ENCODE measurements at regions not wholly inside any gene's neighbourhood (a gene's known extent, or its start where the extent isn't known, plus 50 kb on each side); places are given as distances from the start of the nearest gene placed in this dataset.

DNA sequence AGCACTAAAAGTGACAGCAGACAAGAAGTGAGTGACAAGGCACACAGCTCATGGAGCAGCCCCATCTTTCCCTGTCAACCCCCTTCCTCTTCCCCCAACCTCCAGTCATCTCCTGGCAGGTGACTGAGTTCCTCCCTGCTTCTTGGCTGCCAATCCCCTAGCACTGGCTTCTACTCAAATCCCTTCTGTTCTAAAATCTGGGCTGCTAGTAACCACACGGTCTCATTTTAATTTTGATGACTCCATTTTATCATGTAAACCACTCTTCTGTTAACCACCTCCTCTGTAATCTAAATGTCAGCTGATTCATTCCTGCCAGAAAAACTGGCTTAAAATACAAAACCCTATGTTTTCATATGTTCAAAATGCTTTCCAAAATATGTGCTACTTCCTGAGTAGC, 419.8 kb upstream of the MON1B start:
- Histone ChIP-seq H3K4me1 (ENCODE audit: insufficient read depth) (no peaks in the 10 kb centered on the region), H3K27me3 (no peaks in the 10 kb centered on the region), H3K4me3 (no peak overlapping the region), H3K27ac (no peak overlapping the region), H3K9me2 (replicated peaks; ENCODE audit: insufficient read depth) (no peaks in the 10 kb centered on the region), H3K79me2 (no peaks in the 10 kb centered on the region), H3K4me2 (no peak overlapping the region), H3K9me3 (ENCODE audit: low read depth) (no peaks in the 10 kb centered on the region), H4K20me1 (ENCODE audit: insufficient read depth, poor library complexity, severe bottlenecking) (no peaks in the 10 kb centered on the region), H2AFZ (no peak overlapping the region), H3K36me3 (replicated peaks; ENCODE audit: insufficient read depth, low read depth) (no peaks in the 10 kb centered on the region)
- WGBS (ENCODE audit: low lambda C conversion rate, missing lambda C conversion rate): 85% methylated on average over 1 of the region's 1 CpG
- TF ChIP-seq EZH2 (IDR thresholded peaks at IDR 0.05; ENCODE audit: borderline replicate concordance) (no peak), EZH2phosphoT487 (IDR thresholded peaks at IDR 0.05; ENCODE audit: low read depth, severe bottlenecking, unreplicated experiment) (no peak)
- TF ChIP-seq, protein P1, sequence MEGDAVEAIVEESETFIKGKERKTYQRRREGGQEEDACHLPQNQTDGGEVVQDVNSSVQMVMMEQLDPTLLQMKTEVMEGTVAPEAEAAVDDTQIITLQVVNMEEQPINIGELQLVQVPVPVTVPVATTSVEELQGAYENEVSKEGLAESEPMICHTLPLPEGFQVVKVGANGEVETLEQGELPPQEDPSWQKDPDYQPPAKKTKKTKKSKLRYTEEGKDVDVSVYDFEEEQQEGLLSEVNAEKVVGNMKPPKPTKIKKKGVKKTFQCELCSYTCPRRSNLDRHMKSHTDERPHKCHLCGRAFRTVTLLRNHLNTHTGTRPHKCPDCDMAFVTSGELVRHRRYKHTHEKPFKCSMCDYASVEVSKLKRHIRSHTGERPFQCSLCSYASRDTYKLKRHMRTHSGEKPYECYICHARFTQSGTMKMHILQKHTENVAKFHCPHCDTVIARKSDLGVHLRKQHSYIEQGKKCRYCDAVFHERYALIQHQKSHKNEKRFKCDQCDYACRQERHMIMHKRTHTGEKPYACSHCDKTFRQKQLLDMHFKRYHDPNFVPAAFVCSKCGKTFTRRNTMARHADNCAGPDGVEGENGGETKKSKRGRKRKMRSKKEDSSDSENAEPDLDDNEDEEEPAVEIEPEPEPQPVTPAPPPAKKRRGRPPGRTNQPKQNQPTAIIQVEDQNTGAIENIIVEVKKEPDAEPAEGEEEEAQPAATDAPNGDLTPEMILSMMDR (IDR thresholded peaks at IDR 0.05; ENCODE audit: poor library complexity): no peak
- no peak for DNase-seq (ENCODE audit: low spot score)

- TF ChIP-seq, protein P1 (IDR thresholded peaks at IDR 0.05; ENCODE audit: poor library complexity): no peak
- no peak for TF ChIP-seq EZH2phosphoT487 (IDR thresholded peaks at IDR 0.05; ENCODE audit: low read depth, severe bottlenecking, unreplicated experiment)
- no peak for TF ChIP-seq EZH2 (IDR thresholded peaks at IDR 0.05; ENCODE audit: borderline replicate concordance)
- Histone ChIP-seq H4K20me1 (ENCODE audit: insufficient read depth, poor library complexity, severe bottlenecking) (no peaks in the 10 kb centered on the region), H3K9me3 (ENCODE audit: low read depth) (no peaks in the 10 kb centered on the region), H3K9me2 (replicated peaks; ENCODE audit: insufficient read depth) (no peaks in the 10 kb centered on the region), H3K36me3 (replicated peaks; ENCODE audit: insufficient read depth, low read depth) (no peaks in the 10 kb centered on the region), H3K27me3 (no peaks in the 10 kb centered on the region), H3K4me3 (no peak overlapping the region), H3K79me2 (no peaks in the 10 kb centered on the region), H3K4me1 (ENCODE audit: insufficient read depth) (no peaks in the 10 kb centered on the region), H3K4me2 (no peak overlapping the region), H2AFZ (no peak overlapping the region), H3K27ac (no peak overlapping the region)
- 84% methylated on average over 7 of the region's 7 CpGs for WGBS (ENCODE audit: low lambda C conversion rate, missing lambda C conversion rate)
- DNase-seq (ENCODE audit: low spot score): no peak
These were observed 413.1 kb upstream of the MON1B start for GRCh38 chr16:76777721-76778465.

GRCh38 chr16:76780556-76780955, 410.4 kb upstream of the MON1B start:
- Histone ChIP-seq H3K27ac (no peak overlapping the region), H3K27me3 (no peaks in the 10 kb centered on the region), H3K4me2 (no peak overlapping the region), H3K36me3 (replicated peaks; ENCODE audit: insufficient read depth, low read depth) (no peaks in the 10 kb centered on the region), H3K9me2 (replicated peaks; ENCODE audit: insufficient read depth) (no peaks in the 10 kb centered on the region), H3K4me3 (no peak overlapping the region), H2AFZ (no peak overlapping the region), H3K9me3 (ENCODE audit: low read depth) (no peaks in the 10 kb centered on the region), H4K20me1 (ENCODE audit: insufficient read depth, poor library complexity, severe bottlenecking) (no peaks in the 10 kb centered on the region), H3K4me1 (ENCODE audit: insufficient read depth) (no peaks in the 10 kb centered on the region), H3K79me2 (no peaks in the 10 kb centered on the region)
- no peak for DNase-seq (ENCODE audit: low spot score)
- TF ChIP-seq EZH2 (IDR thresholded peaks at IDR 0.05; ENCODE audit: borderline replicate concordance): no peak
- no peak for TF ChIP-seq EZH2phosphoT487 (IDR thresholded peaks at IDR 0.05; ENCODE audit: low read depth, severe bottlenecking, unreplicated experiment)
- TF ChIP-seq, protein P1 (IDR thresholded peaks at IDR 0.05; ENCODE audit: poor library complexity): no peak

All from hepatocyte (in vitro differentiated cells).